ENCODE measurements at regions not wholly inside any gene's neighbourhood (a gene's known extent, or its start where the extent isn't known, plus 50 kb on each side); places are given as distances from the start of the nearest gene placed in this dataset.

GRCh38 chr13:28587174-28587540 is 71.8 kb upstream of the POMP start:
- Mint-ChIP-seq H3K4me1 (peaks cover 58 to 65% of the 10 kb centered on the region in 2 experiments), H3K36me3 (ENCODE audit: insufficient read depth in 1 of 3, low read depth in 3 of 3) (no peaks in the 10 kb centered on the region), H3K27ac (peak overlapping the region in 2 of 3 experiments; percentile 47 to 98; a peak in 5 of 7 replicates), H3K27me3 (ENCODE audit: low read depth) (no peaks in the 10 kb centered on the region), H3K9me3 (no peaks in the 10 kb centered on the region; a peak in 1 of 5 replicates), H3K4me3 (0 out of 5 replicates have a peak overlapping the region, but pooled peaks of 1 of the 2 experiments have one; percentile 4)
- H3K14ac ChIP-seq (ENCODE audit: insufficient read depth, low read length) = no peak overlapping the region
- H4K91ac ChIP-seq (ENCODE audit: insufficient read length, low read depth, low read length) = no peak overlapping the region
- H3T11ph ChIP-seq (ENCODE audit: low read length) = no peak overlapping the region
- no peak overlapping the region for H2BK15ac ChIP-seq (ENCODE audit: low read depth, low read length)
- no peak overlapping the region for H2AK5ac ChIP-seq (ENCODE audit: insufficient read length, low read length)
- no CpG with 5 or more reads among the region's 2 CpGs for WGBS (ENCODE audit: extremely low coverage, insufficient read length, low lambda C conversion rate)
- no peak for TF ChIP-seq CTCF (conservative IDR thresholded peaks at IDR 0.05)
- H2BK5ac ChIP-seq (ENCODE audit: insufficient read length, low read length) = no peak overlapping the region
- no peak overlapping the region for H4K8ac ChIP-seq (replicated peaks; ENCODE audit: insufficient read length, low read depth, low read length)
- H2BK12ac ChIP-seq (ENCODE audit: insufficient read length, low read depth, low read length) = no peak overlapping the region
- no peak overlapping the region for H2BK20ac ChIP-seq (ENCODE audit: low read depth, low read length, poor library complexity, severe bottlenecking)
- no peak overlapping the region for H3K9ac ChIP-seq (ENCODE audit: extremely low read depth, insufficient read length, low read length)
- H3K23me2 ChIP-seq (ENCODE audit: insufficient read length, low read depth, low read length, poor library complexity, severe bottlenecking) = no peaks in the 10 kb centered on the region
- no peak overlapping the region for H3K27ac ChIP-seq (ENCODE audit: insufficient read length, low read depth, low read length)
- H4K5ac ChIP-seq (ENCODE audit: insufficient read length, low read depth, low read length) = no peak overlapping the region
- H3K56ac ChIP-seq (ENCODE audit: insufficient read length, low read depth, low read length) = no peak overlapping the region
- H3K18ac ChIP-seq (ENCODE audit: insufficient read length, low read depth, low read length) = no peak overlapping the region
- no peaks in the 10 kb centered on the region for H4K20me1 ChIP-seq (ENCODE audit: control insufficient read depth, insufficient read depth, insufficient read length)
- H3K27me3 ChIP-seq (ENCODE audit: insufficient read depth, low read length) = no peaks in the 10 kb centered on the region
- no peaks in the 10 kb centered on the region for H3K9me3 ChIP-seq (ENCODE audit: control insufficient read depth, low read depth, low read length)
- DNase-seq = no peak
- peaks cover 4% of the 10 kb centered on the region for H3K4me1 ChIP-seq (ENCODE audit: insufficient read depth, low read length)
- no peak overlapping the region for H2BK120ac ChIP-seq (ENCODE audit: low read depth, low read length, poor library complexity, severe bottlenecking)
- no peaks in the 10 kb centered on the region for H3K79me2 ChIP-seq (ENCODE audit: insufficient read depth, low read length)
- no peak overlapping the region for H3K4ac ChIP-seq (ENCODE audit: low read depth, low read length)
- no peaks in the 10 kb centered on the region for H3K79me1 ChIP-seq (ENCODE audit: insufficient read depth, low read depth, low read length, poor library complexity, severe bottlenecking)
- no peak overlapping the region for H3K4me2 ChIP-seq (ENCODE audit: insufficient read depth, insufficient read length, low read length)
- H3K23ac ChIP-seq (ENCODE audit: insufficient read length, low read depth, low read length) = no peak overlapping the region
- H2AFZ ChIP-seq (ENCODE audit: low read length) = no peak overlapping the region

Measured in H9 (cell line).